HepG2 (cell line): ENCODE measurements at regions not wholly inside any gene's neighbourhood (a gene's known extent, or its start where the extent isn't known, plus 50 kb on each side); places are given as distances from the start of the nearest gene placed in this dataset.

ENCODE experiments used
- CEBPG ChIP-seq: IDR thresholded peaks from 2 replicates; pipeline ENCODE4 v1.6.1; 2016
- EP300 ChIP-seq, 3 experiments: sonication (generic) in 1 of 3; formaldehyde crosslinking in 1 of 3; IDR thresholded peaks; 2 replicates each; pipeline versions ENCODE4 v1.5.1 to v1.6.1; 2011 to 2020; ENCODE audit warnings: low read depth in 2 of 3, low read length in 2 of 3, borderline replicate concordance in 1 of 3, improper control_type of control experiment in 1 of 3, mild to moderate bottlenecking in 1 of 3, missing genetic modification reagents in 1 of 3, moderate library complexity in 1 of 3
- FOSL1 ChIP-seq: sonication (generic); formaldehyde crosslinking; IDR thresholded peaks from 2 replicates; pipeline ENCODE4 v1.9.0; 2021; ENCODE audit warnings: missing genetic modification reagents, borderline replicate concordance
- FOXP1 ChIP-seq, 2 experiments: fragments of 450-650 bp in 1 of 2; IDR thresholded peaks; 2 replicates each; pipeline ENCODE4 v1.6.1; 2017 to 2018; ENCODE audit warnings: antibody characterized with exemption in 1 of 2
- GATAD2A ChIP-seq: IDR thresholded peaks from 2 replicates; pipeline ENCODE4 v1.6.1; 2016
- HDAC2 ChIP-seq: sonication (generic); formaldehyde crosslinking; IDR thresholded peaks from 2 replicates; pipeline ENCODE4 v1.4.0; 2020; ENCODE audit warnings: missing genetic modification reagents
- HDAC6 ChIP-seq: fragments of 200-600 bp; sonication (generic); IDR thresholded peaks from 2 replicates; pipeline ENCODE4 v1.7.0; 2017; ENCODE audit warnings: mild to moderate bottlenecking, antibody characterized with exemption, low read length, low read depth
- HOXA7 ChIP-seq: sonication (generic); formaldehyde crosslinking; IDR thresholded peaks from 2 replicates; pipeline ENCODE4 v1.8.1; 2022; ENCODE audit warnings: mild to moderate bottlenecking, missing genetic modification reagents, moderate library complexity
- ISL2 ChIP-seq: sonication (generic); formaldehyde crosslinking; IDR thresholded peaks from 2 replicates; pipeline ENCODE4 v1.5.0; 2020; ENCODE audit warnings: missing genetic modification reagents
- JUND ChIP-seq: sonication (generic); formaldehyde crosslinking; IDR thresholded peaks from 2 replicates; pipeline ENCODE4 v1.8.0; 2022; ENCODE audit warnings: mild to moderate bottlenecking, missing genetic modification reagents
- KLF16 ChIP-seq, 2 experiments: sonication (generic) in 1 of 2; formaldehyde crosslinking in 1 of 2; IDR thresholded peaks; 2 replicates each; pipeline versions ENCODE4 v1.6.1 to v1.8.0; 2016 to 2023; ENCODE audit warnings: missing genetic modification reagents in 2 of 2, missing compliant biosample characterization in 1 of 2
- MAFG ChIP-seq: sonication (generic); formaldehyde crosslinking; IDR thresholded peaks from 2 replicates; pipeline ENCODE4 v1.5.1; 2020; ENCODE audit warnings: mild to moderate bottlenecking, missing genetic modification reagents
- MIER3 ChIP-seq: IDR thresholded peaks from 2 replicates; pipeline ENCODE4 v1.6.1; 2016; ENCODE audit warnings: missing compliant biosample characterization, borderline replicate concordance
- NFE2 ChIP-seq: sonication (generic); formaldehyde crosslinking; IDR thresholded peaks from 2 replicates; pipeline ENCODE4 v1.4.0; 2020; ENCODE audit warnings: missing genetic modification reagents
- NFE2L2 ChIP-seq: fragments of 150-350 bp; IDR thresholded peaks from 2 replicates; pipeline ENCODE4 v1.6.1; 2014; ENCODE audit warnings: low read length
- NR2F1 ChIP-seq, 2 experiments: fragments of 450-650 bp in 1 of 2; formaldehyde crosslinking in 1 of 2; IDR thresholded peaks; 2 replicates each; pipeline versions ENCODE4 v1.5.0 to v1.6.1; 2016 to 2020; ENCODE audit warnings: mild to moderate bottlenecking in 1 of 2, missing compliant biosample characterization in 1 of 2, missing genetic modification reagents in 1 of 2, moderate library complexity in 1 of 2
- NR2F2 ChIP-seq: IDR thresholded peaks from 2 replicates; pipeline ENCODE4 v1.6.1; 2012; ENCODE audit warnings: low read depth, inconsistent platforms, borderline replicate concordance
- RXRB ChIP-seq: IDR thresholded peaks from 2 replicates; pipeline ENCODE4 v1.6.1; 2016; ENCODE audit warnings: borderline replicate concordance, missing genetic modification reagents, missing compliant biosample characterization
- SNAI1 ChIP-seq: sonication (generic); formaldehyde crosslinking; IDR thresholded peaks from 2 replicates; pipeline ENCODE4 v1.5.0; 2020; ENCODE audit warnings: mild to moderate bottlenecking, missing genetic modification reagents, borderline replicate concordance
- SRSF1 ChIP-seq: fragments of 200-400 bp; formaldehyde crosslinking; optimal IDR thresholded peaks from 2 replicates; pipeline ENCODE3; 2017; ENCODE audit warnings: mild to moderate bottlenecking, low read depth, low read length, moderate library complexity
- ZEB1 ChIP-seq: IDR thresholded peaks from 2 replicates; pipeline ENCODE4 v1.6.1; 2012; ENCODE audit warnings: mild to moderate bottlenecking, low read depth, inconsistent platforms; ENCODE audit not compliant: insufficient replicate concordance
- ZFP1 ChIP-seq: IDR thresholded peaks from 2 replicates; pipeline ENCODE4 v1.6.1; 2016
- ZMYM3 ChIP-seq: sonication (generic); formaldehyde crosslinking; IDR thresholded peaks from 2 replicates; pipeline ENCODE4 v1.5.1; 2020; ENCODE audit warnings: mild to moderate bottlenecking, missing genetic modification reagents
- ZNF496 ChIP-seq: sonication (generic); formaldehyde crosslinking; IDR thresholded peaks from 2 replicates; pipeline ENCODE4 v1.8.1; 2023; ENCODE audit warnings: mild to moderate bottlenecking, moderate library complexity, missing genetic modification reagents; ENCODE audit not compliant: insufficient replicate concordance
- ZNF629 ChIP-seq: sonication (generic); formaldehyde crosslinking; conservative IDR thresholded peaks from 2 replicates; pipeline ENCODE4 v1.5.0; 2020; ENCODE audit warnings: missing genetic modification reagents
- ZNF83 ChIP-seq: sonication (generic); formaldehyde crosslinking; IDR thresholded peaks from 2 replicates; pipeline ENCODE4 v1.4.0; 2020; ENCODE audit warnings: missing genetic modification reagents, mild to moderate bottlenecking, borderline replicate concordance
- TF ChIP-seq, protein P1 (sequence below): sonication (generic); formaldehyde crosslinking; conservative IDR thresholded peaks from 2 replicates; pipeline ENCODE4 v1.4.0; 2020; ENCODE audit warnings: mild to moderate bottlenecking, missing genetic modification reagents, moderate library complexity
- TF ChIP-seq, protein P2 (sequence below): sonication (generic); IDR thresholded peaks from 2 replicates; pipeline ENCODE4 v1.6.1; 2016; ENCODE audit warnings: low read depth, borderline replicate concordance

DNA sequence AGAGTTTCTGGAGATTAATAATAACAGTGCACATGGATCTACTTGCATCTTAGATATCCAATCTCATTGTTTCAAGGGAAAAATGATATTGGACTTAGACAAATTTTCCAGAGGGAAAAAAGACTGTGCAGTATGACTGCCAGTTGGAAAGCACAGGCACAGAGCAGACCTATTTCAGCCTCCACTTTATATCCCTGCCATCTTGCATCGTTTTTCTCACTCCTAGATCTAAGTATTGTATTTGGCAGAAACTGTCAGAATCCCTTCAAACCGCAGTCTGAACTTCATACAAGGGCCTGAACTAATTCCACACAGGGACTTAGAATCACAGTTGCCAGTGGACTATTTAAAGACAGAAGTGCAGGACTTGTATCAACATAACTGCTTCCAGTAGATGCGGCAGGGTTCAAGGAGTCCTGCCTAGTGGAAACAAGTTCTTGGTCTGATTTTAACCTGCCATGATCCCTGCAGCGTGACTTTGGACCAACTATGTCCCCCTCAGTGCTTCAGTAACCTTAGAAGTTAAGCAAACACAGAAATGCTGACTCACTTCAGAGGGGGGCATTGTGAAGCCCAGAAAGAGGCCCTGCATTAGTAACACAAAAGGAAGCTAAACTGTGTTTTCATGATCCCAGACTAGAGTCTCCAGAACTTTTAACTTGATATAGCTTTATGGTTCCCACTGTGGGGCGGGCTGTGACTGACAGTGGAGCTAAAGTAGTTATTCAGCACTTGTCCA, 95.7 kb upstream of the PALS2 start (continued):
- no peak for TF ChIP-seq KLF16 (CRISPR knock-in tag; IDR thresholded peaks at IDR 0.05)
- TF ChIP-seq EP300 (IDR thresholded peaks at IDR 0.05; ENCODE audit: low read depth in 2 of 2, low read length in 2 of 2) = peak in 1 of 2 experiments; percentile 82; a peak in 2 of 4 replicates
- peak; percentile 63; the same call in 1 of the 2 replicates for TF ChIP-seq EP300 (CRISPR knock-in tag; IDR thresholded peaks at IDR 0.05; ENCODE audit: borderline replicate concordance)
- TF ChIP-seq, protein P1, sequence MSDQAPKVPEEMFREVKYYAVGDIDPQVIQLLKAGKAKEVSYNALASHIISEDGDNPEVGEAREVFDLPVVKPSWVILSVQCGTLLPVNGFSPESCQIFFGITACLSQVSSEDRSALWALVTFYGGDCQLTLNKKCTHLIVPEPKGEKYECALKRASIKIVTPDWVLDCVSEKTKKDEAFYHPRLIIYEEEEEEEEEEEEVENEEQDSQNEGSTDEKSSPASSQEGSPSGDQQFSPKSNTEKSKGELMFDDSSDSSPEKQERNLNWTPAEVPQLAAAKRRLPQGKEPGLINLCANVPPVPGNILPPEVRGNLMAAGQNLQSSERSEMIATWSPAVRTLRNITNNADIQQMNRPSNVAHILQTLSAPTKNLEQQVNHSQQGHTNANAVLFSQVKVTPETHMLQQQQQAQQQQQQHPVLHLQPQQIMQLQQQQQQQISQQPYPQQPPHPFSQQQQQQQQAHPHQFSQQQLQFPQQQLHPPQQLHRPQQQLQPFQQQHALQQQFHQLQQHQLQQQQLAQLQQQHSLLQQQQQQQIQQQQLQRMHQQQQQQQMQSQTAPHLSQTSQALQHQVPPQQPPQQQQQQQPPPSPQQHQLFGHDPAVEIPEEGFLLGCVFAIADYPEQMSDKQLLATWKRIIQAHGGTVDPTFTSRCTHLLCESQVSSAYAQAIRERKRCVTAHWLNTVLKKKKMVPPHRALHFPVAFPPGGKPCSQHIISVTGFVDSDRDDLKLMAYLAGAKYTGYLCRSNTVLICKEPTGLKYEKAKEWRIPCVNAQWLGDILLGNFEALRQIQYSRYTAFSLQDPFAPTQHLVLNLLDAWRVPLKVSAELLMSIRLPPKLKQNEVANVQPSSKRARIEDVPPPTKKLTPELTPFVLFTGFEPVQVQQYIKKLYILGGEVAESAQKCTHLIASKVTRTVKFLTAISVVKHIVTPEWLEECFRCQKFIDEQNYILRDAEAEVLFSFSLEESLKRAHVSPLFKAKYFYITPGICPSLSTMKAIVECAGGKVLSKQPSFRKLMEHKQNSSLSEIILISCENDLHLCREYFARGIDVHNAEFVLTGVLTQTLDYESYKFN (CRISPR knock-in tag) = peak; percentile 84
- TF ChIP-seq NR2F2 = peak; percentile 38; the same call in 1 of the 2 replicates
- no peak for TF ChIP-seq ZEB1
- peak; percentile 65 for TF ChIP-seq FOSL1 (CRISPR knock-in tag)
- peak; percentile 64; the same call in 1 of the 2 replicates for TF ChIP-seq ZMYM3 (CRISPR knock-in tag)
- TF ChIP-seq NFE2 (CRISPR knock-in tag) = peak; percentile 98
- peak; percentile 64; the same call in 1 of the 2 replicates for TF ChIP-seq MIER3 (CRISPR knock-in tag)
- TF ChIP-seq MAFG = peak; percentile 98
- no peak for TF ChIP-seq HDAC6
- no peak for TF ChIP-seq ZNF83 (CRISPR knock-in tag)
- TF ChIP-seq ZNF629 = no peak
- TF ChIP-seq ISL2 = 0 out of 2 replicates have a peak, but pooled peaks have one; percentile 23
- peak; percentile 37 for TF ChIP-seq HDAC2
- TF ChIP-seq, protein P2, sequence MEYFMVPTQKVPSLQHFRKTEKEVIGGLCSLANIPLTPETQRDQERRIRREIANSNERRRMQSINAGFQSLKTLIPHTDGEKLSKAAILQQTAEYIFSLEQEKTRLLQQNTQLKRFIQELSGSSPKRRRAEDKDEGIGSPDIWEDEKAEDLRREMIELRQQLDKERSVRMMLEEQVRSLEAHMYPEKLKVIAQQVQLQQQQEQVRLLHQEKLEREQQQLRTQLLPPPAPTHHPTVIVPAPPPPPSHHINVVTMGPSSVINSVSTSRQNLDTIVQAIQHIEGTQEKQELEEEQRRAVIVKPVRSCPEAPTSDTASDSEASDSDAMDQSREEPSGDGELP = no peak
- no peak for TF ChIP-seq SNAI1 (CRISPR knock-in tag)
- peak; percentile 35; the same call in 1 of the 2 replicates for TF ChIP-seq ZFP1 (CRISPR knock-in tag)
- 0 out of 2 replicates have a peak, but pooled peaks have one; percentile 64 for TF ChIP-seq JUND (CRISPR knock-in tag)
- peak; percentile 60 to 69; a peak in 3 of 4 replicates for TF ChIP-seq NR2F1 (CRISPR knock-in tag; IDR thresholded peaks at IDR 0.05)
- no peak for TF ChIP-seq FOXP1 (IDR thresholded peaks at IDR 0.05)
- peak; percentile 53 for TF ChIP-seq FOXP1 (CRISPR knock-in tag; IDR thresholded peaks at IDR 0.05)
- TF ChIP-seq SRSF1 = no peak
- TF ChIP-seq CEBPG (CRISPR knock-in tag) = peak; percentile 53
- TF ChIP-seq HOXA7 (CRISPR knock-in tag) = no peak
- peak; percentile 99 for TF ChIP-seq NFE2L2
- peak; percentile 78 for TF ChIP-seq RXRB (CRISPR knock-in tag)
- TF ChIP-seq ZNF496 = no peak
- TF ChIP-seq GATAD2A (CRISPR knock-in tag) = peak; percentile 91
